Fibroblast of lung (primary cell): ENCODE measurements at regions not wholly inside any gene's neighbourhood (a gene's known extent, or its start where the extent isn't known, plus 50 kb on each side); places are given as distances from the start of the nearest gene placed in this dataset.

Source experiments
- DNase-seq, 2 donors: peaks; one replicate each; pipeline versions ENCODE4 v3.0.0 to v3.0.0-alpha.2; 2010; ENCODE audit warnings: low read depth in 2 of 2
- H2AFZ ChIP-seq: 2 replicates; pipeline ENCODE4 v1.5.1; 2012; ENCODE audit warnings: low read length, control low read depth, inconsistent platforms
- H3K27ac ChIP-seq: 2 replicates; pipeline ENCODE4 v1.5.1; 2011; ENCODE audit warnings: low read length, control low read depth; ENCODE audit not compliant: insufficient read depth
- H3K27me3 ChIP-seq: 2 replicates; pipeline ENCODE4 v1.5.1; 2011; ENCODE audit warnings: mild to moderate bottlenecking, low read length; ENCODE audit not compliant: control insufficient read depth, insufficient read depth
- H3K36me3 ChIP-seq: 2 replicates; pipeline ENCODE4 v1.5.1; 2011; ENCODE audit warnings: low read length; ENCODE audit not compliant: control insufficient read depth, insufficient read depth
- H3K4me1 ChIP-seq: 2 replicates; pipeline ENCODE4 v1.5.1; 2011; ENCODE audit warnings: low read length; ENCODE audit not compliant: control insufficient read depth, insufficient read depth; ENCODE audit errors: extremely low read depth
- H3K4me2 ChIP-seq: 2 replicates; pipeline ENCODE4 v1.5.1; 2011; ENCODE audit warnings: low read length, control low read depth; ENCODE audit not compliant: insufficient read depth; ENCODE audit errors: extremely low read depth
- H3K4me3 ChIP-seq, 4 experiments: fragments of 200-600 bp in 1 of 4; sonication (generic) in 1 of 4; replicated peaks in 1 of 4; 2 replicates each; pipeline ENCODE4 v1.5.1; 2011 to 2016; ENCODE audit warnings: low read length in 4 of 4, low read depth in 3 of 4, mild to moderate bottlenecking in 3 of 4, control low read depth in 2 of 4, inconsistent platforms in 1 of 4, mixed read lengths in 1 of 4; ENCODE audit not compliant: insufficient read depth in 1 of 4; ENCODE audit errors: control extremely low read depth in 1 of 4
- H3K79me2 ChIP-seq: 2 replicates; pipeline ENCODE4 v1.5.1; 2012; ENCODE audit warnings: mild to moderate bottlenecking, low read length, inconsistent platforms; ENCODE audit not compliant: control insufficient read depth, insufficient read depth
- H3K9ac ChIP-seq: 2 replicates; pipeline ENCODE4 v1.5.1; 2011; ENCODE audit warnings: mild to moderate bottlenecking, low read length, control low read depth; ENCODE audit not compliant: insufficient read depth
- H3K9me3 ChIP-seq: 2 replicates; pipeline ENCODE4 v1.5.1; 2012; ENCODE audit warnings: low read depth, low read length; ENCODE audit not compliant: control insufficient read depth, insufficient read depth
- H4K20me1 ChIP-seq: 2 replicates; pipeline ENCODE4 v1.5.1; 2011; ENCODE audit warnings: low read length; ENCODE audit not compliant: control insufficient read depth, insufficient read depth; ENCODE audit errors: extremely low read depth
- EZH2 ChIP-seq: IDR thresholded peaks from 2 replicates; pipeline ENCODE4 v1.5.1; 2012; ENCODE audit warnings: low read length, control low read depth, mild to moderate bottlenecking; ENCODE audit errors: missing control alignments
- TF ChIP-seq, protein P1 (sequence below), 2 donors: IDR thresholded peaks in 1 of 2; conservative IDR thresholded peaks in 1 of 2; 1 replicate in 1 of 2; 2 replicates in 1 of 2; pipeline ENCODE4 v1.5.1; 2011 to 2012; ENCODE audit warnings: low read length in 2 of 2, control low read depth in 1 of 2, inconsistent platforms in 1 of 2, low read depth in 1 of 2, mild to moderate bottlenecking in 1 of 2

DNA sequence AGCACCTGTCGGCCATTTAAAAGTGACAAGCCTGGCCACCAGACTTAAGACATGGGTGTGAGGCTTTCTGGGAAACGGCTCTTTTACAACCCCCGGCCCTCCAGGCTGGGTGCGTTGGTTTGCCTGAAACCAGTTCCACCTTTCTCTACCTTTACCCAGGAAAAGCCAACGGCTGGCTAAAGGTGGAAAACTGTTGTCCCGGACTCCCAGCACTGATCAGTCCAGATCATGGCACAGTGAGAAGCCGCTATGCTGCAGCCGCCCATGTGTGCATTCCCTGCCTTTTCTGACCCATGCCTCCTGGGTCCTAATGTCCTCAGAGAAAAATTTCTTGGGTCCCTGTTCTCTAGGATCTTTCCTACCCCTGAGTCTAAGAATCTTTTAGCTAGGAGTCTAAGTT is 655.7 kb upstream of the HS3ST5 start:
- Histone ChIP-seq H3K9ac (no peak overlapping the region), H3K36me3 (no peaks in the 10 kb centered on the region), H4K20me1 (no peaks in the 10 kb centered on the region), H3K4me2 (no peak overlapping the region), H3K4me1 (no peaks in the 10 kb centered on the region), H2AFZ (no peak overlapping the region), H3K27ac (no peak overlapping the region), H3K4me3 (no peak overlapping the region), H3K9me3 (no peaks in the 10 kb centered on the region), H3K27me3 (no peaks in the 10 kb centered on the region), H3K79me2 (no peaks in the 10 kb centered on the region)
- TF ChIP-seq, protein P1, sequence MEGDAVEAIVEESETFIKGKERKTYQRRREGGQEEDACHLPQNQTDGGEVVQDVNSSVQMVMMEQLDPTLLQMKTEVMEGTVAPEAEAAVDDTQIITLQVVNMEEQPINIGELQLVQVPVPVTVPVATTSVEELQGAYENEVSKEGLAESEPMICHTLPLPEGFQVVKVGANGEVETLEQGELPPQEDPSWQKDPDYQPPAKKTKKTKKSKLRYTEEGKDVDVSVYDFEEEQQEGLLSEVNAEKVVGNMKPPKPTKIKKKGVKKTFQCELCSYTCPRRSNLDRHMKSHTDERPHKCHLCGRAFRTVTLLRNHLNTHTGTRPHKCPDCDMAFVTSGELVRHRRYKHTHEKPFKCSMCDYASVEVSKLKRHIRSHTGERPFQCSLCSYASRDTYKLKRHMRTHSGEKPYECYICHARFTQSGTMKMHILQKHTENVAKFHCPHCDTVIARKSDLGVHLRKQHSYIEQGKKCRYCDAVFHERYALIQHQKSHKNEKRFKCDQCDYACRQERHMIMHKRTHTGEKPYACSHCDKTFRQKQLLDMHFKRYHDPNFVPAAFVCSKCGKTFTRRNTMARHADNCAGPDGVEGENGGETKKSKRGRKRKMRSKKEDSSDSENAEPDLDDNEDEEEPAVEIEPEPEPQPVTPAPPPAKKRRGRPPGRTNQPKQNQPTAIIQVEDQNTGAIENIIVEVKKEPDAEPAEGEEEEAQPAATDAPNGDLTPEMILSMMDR (conservative IDR thresholded peaks at IDR 0.05 in 1 of 2, IDR thresholded peaks at IDR 0.05 in 1 of 2; ENCODE audit: low read depth in 1 of 2, low read length in 2 of 2) = no peak
- TF ChIP-seq EZH2 = no peak
- no peak for DNase-seq

DNA sequence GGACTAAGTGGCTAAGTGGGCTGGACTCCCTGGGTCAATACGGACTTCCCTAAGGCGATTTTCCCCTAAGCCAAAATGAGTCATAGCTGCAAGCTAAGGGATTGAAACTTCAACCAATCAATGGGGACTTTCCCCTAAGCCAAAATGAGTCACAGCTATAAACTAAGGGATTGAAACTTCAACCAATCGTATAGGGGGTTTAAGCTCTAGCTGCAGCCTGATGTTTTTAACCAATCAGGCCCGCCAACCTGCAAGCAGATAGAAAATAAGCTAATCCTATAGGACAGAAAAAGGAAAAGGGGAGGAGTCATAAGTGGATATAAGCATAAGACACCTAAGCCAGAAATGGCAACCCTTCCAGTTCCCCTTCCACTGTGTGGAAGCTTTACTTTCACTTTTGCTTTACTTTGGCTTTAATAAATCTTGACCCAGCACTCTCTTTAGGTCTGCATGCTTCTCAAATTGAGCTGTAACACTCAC is 655.0 kb upstream of the HS3ST5 start:
- H3K4me2 ChIP-seq = no peak overlapping the region
- no peaks in the 10 kb centered on the region for H4K20me1 ChIP-seq
- no peak for DNase-seq
- no peaks in the 10 kb centered on the region for H3K9me3 ChIP-seq
- H3K36me3 ChIP-seq = no peaks in the 10 kb centered on the region
- TF ChIP-seq, protein P1 (conservative IDR thresholded peaks at IDR 0.05 in 1 of 2, IDR thresholded peaks at IDR 0.05 in 1 of 2; ENCODE audit: low read depth in 1 of 2, low read length in 2 of 2) = no peak
- no peak for TF ChIP-seq EZH2
- H3K27me3 ChIP-seq = no peaks in the 10 kb centered on the region
- no peak overlapping the region for H3K4me3 ChIP-seq
- no peak overlapping the region for H3K9ac ChIP-seq
- no peaks in the 10 kb centered on the region for H3K79me2 ChIP-seq
- no peaks in the 10 kb centered on the region for H3K4me1 ChIP-seq
- no peak overlapping the region for H2AFZ ChIP-seq
- no peak overlapping the region for H3K27ac ChIP-seq

DNA sequence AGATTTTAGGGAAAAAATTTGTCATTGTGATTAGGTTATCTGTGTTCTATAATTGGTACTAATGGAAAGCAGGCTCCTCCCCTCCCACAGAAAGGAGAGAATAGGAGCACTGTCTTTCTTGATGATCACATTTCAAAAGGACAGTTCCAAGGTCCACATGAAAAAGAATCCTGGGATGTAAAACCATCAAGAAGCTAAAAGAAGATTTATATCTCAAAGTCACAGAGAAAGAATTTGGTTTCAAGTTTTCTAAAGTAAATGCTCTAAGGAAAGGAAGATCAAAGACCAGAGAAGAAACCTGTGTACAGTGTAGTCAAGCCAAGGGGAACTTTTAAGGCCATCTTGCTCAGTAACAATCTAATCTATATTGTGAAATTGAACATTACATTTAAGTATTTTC is 652.7 kb upstream of the HS3ST5 start:
- Histone ChIP-seq H3K79me2 (no peaks in the 10 kb centered on the region), H3K4me1 (no peaks in the 10 kb centered on the region), H3K9me3 (no peaks in the 10 kb centered on the region), H3K27ac (no peak overlapping the region), H4K20me1 (no peaks in the 10 kb centered on the region), H3K4me2 (no peak overlapping the region), H2AFZ (no peak overlapping the region), H3K27me3 (no peaks in the 10 kb centered on the region), H3K4me3 (no peak overlapping the region), H3K36me3 (no peaks in the 10 kb centered on the region), H3K9ac (no peak overlapping the region)
- no peak for TF ChIP-seq EZH2
- TF ChIP-seq, protein P1 (conservative IDR thresholded peaks at IDR 0.05 in 1 of 2, IDR thresholded peaks at IDR 0.05 in 1 of 2; ENCODE audit: low read depth in 1 of 2, low read length in 2 of 2) = no peak
- DNase-seq = no peak
